ENCODE measurements at regions not wholly inside any gene's neighbourhood (a gene's known extent, or its start where the extent isn't known, plus 50 kb on each side); places are given as distances from the start of the nearest gene placed in this dataset.

DNA sequence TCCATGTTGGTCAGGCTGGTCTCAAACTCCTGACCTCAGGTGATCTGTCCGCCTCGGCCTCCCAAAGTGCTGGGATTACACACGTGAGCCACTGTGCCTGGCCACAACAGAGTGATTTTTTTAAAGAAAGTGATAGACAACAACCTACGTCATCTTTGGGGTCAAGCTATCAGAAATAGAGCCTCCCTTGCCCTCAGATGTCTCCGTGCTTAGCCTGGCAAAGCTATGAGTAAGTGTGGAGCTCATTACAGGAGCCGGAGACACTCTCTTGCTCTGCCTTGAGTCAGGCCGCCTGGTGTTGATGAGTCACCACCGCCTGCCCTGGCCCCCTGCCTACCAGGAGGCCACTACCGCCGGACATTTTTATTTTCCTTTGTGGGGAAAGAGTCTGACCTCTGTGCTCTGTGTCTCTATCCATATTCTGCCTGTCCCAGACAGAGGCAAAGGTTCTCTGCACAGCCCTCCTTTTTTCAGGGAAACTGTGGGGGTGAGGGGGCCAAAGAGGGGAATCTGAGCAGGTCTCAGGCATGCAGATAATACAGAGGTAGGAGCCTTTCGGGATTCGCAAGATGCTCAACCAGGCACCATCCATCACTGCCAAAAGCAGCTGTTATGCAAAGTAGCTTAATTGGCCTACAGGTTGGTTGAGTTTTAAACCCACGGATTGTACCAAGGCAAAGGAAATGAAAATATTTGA lies 123.7 kb upstream of the CPEB4 start (continued):
- TF ChIP-seq, protein P1, sequence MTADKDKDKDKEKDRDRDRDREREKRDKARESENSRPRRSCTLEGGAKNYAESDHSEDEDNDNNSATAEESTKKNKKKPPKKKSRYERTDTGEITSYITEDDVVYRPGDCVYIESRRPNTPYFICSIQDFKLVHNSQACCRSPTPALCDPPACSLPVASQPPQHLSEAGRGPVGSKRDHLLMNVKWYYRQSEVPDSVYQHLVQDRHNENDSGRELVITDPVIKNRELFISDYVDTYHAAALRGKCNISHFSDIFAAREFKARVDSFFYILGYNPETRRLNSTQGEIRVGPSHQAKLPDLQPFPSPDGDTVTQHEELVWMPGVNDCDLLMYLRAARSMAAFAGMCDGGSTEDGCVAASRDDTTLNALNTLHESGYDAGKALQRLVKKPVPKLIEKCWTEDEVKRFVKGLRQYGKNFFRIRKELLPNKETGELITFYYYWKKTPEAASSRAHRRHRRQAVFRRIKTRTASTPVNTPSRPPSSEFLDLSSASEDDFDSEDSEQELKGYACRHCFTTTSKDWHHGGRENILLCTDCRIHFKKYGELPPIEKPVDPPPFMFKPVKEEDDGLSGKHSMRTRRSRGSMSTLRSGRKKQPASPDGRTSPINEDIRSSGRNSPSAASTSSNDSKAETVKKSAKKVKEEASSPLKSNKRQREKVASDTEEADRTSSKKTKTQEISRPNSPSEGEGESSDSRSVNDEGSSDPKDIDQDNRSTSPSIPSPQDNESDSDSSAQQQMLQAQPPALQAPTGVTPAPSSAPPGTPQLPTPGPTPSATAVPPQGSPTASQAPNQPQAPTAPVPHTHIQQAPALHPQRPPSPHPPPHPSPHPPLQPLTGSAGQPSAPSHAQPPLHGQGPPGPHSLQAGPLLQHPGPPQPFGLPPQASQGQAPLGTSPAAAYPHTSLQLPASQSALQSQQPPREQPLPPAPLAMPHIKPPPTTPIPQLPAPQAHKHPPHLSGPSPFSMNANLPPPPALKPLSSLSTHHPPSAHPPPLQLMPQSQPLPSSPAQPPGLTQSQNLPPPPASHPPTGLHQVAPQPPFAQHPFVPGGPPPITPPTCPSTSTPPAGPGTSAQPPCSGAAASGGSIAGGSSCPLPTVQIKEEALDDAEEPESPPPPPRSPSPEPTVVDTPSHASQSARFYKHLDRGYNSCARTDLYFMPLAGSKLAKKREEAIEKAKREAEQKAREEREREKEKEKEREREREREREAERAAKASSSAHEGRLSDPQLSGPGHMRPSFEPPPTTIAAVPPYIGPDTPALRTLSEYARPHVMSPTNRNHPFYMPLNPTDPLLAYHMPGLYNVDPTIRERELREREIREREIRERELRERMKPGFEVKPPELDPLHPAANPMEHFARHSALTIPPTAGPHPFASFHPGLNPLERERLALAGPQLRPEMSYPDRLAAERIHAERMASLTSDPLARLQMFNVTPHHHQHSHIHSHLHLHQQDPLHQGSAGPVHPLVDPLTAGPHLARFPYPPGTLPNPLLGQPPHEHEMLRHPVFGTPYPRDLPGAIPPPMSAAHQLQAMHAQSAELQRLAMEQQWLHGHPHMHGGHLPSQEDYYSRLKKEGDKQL (CRISPR knock-in tag; IDR thresholded peaks at IDR 0.05; ENCODE audit: borderline replicate concordance) = no peak
- TF ChIP-seq ZNF133 (CRISPR knock-in tag; IDR thresholded peaks at IDR 0.05) = no peak
- no peak for TF ChIP-seq KDM5B (IDR thresholded peaks at IDR 0.05; ENCODE audit: insufficient replicate concordance, low read depth, low read length)
- TF ChIP-seq ZNF197 (CRISPR knock-in tag; IDR thresholded peaks at IDR 0.05; ENCODE audit: low read depth) = peak; percentile 85
- TF ChIP-seq YY1 (IDR thresholded peaks at IDR 0.05; ENCODE audit: borderline replicate concordance in 1 of 3, control insufficient read depth in 1 of 3, extremely low read depth in 1 of 3, insufficient read depth in 3 of 3, insufficient read length in 1 of 3, insufficient replicate concordance in 2 of 3, low read depth in 1 of 3, low read length in 2 of 3) = peak in 2 of 3 experiments; percentile 67 to 80
- TF ChIP-seq ZNF79 (CRISPR knock-in tag; IDR thresholded peaks at IDR 0.05; ENCODE audit: low read depth) = peak; percentile 63; the same call in 1 of the 2 replicates
- no peak for TF ChIP-seq CBX2 (IDR thresholded peaks at IDR 0.05; ENCODE audit: insufficient read depth, low read length, poor library complexity, severe bottlenecking)
- TF ChIP-seq TEAD1 (CRISPR knock-in tag; IDR thresholded peaks at IDR 0.05) = peak in 1 of 2 experiments; percentile 31; a peak in 1 of 4 replicates
- peak; percentile 31; the same call in 1 of the 2 replicates for TF ChIP-seq NR2C2 (CRISPR knock-in tag; IDR thresholded peaks at IDR 0.05)
- TF ChIP-seq NR2C2 (tag; IDR thresholded peaks at IDR 0.05) = peak; percentile 86
- TF ChIP-seq NCOA6 (IDR thresholded peaks at IDR 0.05) = no peak
- TF ChIP-seq, protein P2, sequence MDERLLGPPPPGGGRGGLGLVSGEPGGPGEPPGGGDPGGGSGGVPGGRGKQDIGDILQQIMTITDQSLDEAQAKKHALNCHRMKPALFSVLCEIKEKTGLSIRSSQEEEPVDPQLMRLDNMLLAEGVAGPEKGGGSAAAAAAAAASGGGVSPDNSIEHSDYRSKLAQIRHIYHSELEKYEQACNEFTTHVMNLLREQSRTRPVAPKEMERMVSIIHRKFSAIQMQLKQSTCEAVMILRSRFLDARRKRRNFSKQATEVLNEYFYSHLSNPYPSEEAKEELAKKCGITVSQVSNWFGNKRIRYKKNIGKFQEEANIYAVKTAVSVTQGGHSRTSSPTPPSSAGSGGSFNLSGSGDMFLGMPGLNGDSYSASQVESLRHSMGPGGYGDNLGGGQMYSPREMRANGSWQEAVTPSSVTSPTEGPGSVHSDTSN (CRISPR knock-in tag; IDR thresholded peaks at IDR 0.05; ENCODE audit: low read depth) = peak; percentile 30; the same call in 1 of the 2 replicates
- TF ChIP-seq, protein P2 (tag; conservative IDR thresholded peaks at IDR 0.05; ENCODE audit: low read depth) = peak; percentile 82
- no peak for TF ChIP-seq ZNF121 (CRISPR knock-in tag; conservative IDR thresholded peaks at IDR 0.05)
- TF ChIP-seq ARID1B (IDR thresholded peaks at IDR 0.05) = peak; percentile 79
- TF ChIP-seq, protein P3, sequence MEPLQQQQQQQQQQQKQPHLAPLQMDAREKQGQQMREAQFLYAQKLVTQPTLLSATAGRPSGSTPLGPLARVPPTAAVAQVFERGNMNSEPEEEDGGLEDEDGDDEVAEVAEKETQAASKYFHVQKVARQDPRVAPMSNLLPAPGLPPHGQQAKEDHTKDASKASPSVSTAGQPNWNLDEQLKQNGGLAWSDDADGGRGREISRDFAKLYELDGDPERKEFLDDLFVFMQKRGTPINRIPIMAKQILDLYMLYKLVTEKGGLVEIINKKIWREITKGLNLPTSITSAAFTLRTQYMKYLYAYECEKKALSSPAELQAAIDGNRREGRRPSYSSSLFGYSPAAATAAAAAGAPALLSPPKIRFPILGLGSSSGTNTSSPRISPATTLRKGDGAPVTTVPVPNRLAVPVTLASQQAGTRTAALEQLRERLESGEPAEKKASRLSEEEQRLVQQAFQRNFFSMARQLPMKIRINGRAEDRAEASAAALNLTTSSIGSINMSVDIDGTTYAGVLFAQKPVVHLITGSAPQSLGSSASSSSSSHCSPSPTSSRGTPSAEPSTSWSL (CRISPR knock-in tag; IDR thresholded peaks at IDR 0.05; ENCODE audit: borderline replicate concordance) = no peak
- TF ChIP-seq HSF4 (CRISPR knock-in tag; IDR thresholded peaks at IDR 0.05; ENCODE audit: borderline replicate concordance) = 0 out of 2 replicates have a peak, but pooled peaks have one; percentile 45

All from K562 (cell line).